Liver (tissue), 8 donors: ENCODE measurements at regions not wholly inside any gene's neighbourhood (a gene's known extent, or its start where the extent isn't known, plus 50 kb on each side); places are given as distances from the start of the nearest gene placed in this dataset.

ENCODE experiments used
- DNase-seq: peaks from one replicate; pipeline ENCODE4 v3.0.0-alpha.2; 2017; ENCODE audit warnings: low spot score
- H3K27ac ChIP-seq, 2 donors: one replicate each; pipeline ENCODE4 v1.7.0; 2013; ENCODE audit warnings: inconsistent platforms in 2 of 2, low read length in 2 of 2, control low read depth in 1 of 2, low read depth in 1 of 2, mild to moderate bottlenecking in 1 of 2
- H3K27me3 ChIP-seq, 4 donors: one replicate each; pipeline versions ENCODE4 v1.6.1 to v1.7.0; 2013; ENCODE audit warnings: low read length in 3 of 4, inconsistent platforms in 1 of 4, mild to moderate bottlenecking in 1 of 4, moderate library complexity in 1 of 4; ENCODE audit not compliant: control insufficient read depth in 4 of 4, insufficient read depth in 4 of 4
- H3K36me3 ChIP-seq, 4 donors: one replicate each; pipeline versions ENCODE4 v1.6.1 to v1.7.0; 2013; ENCODE audit warnings: low read length in 3 of 4, mild to moderate bottlenecking in 3 of 4, low read depth in 1 of 4, moderate library complexity in 1 of 4; ENCODE audit not compliant: control insufficient read depth in 4 of 4, insufficient read depth in 3 of 4
- H3K4me1 ChIP-seq, 4 donors: one replicate each; pipeline versions ENCODE4 v1.6.1 to v1.7.0; 2013; ENCODE audit warnings: low read length in 3 of 4, mild to moderate bottlenecking in 3 of 4, moderate library complexity in 1 of 4; ENCODE audit not compliant: control insufficient read depth in 4 of 4, insufficient read depth in 4 of 4
- H3K4me3 ChIP-seq, 3 donors: one replicate each; pipeline versions ENCODE4 v1.6.1 to v1.7.0; 2013; ENCODE audit warnings: low read length in 3 of 3, control low read depth in 1 of 3, low read depth in 1 of 3, mild to moderate bottlenecking in 1 of 3
- H3K9ac ChIP-seq, 2 donors: one replicate each; pipeline ENCODE4 v1.7.0; 2013; ENCODE audit warnings: low read length in 2 of 2, mild to moderate bottlenecking in 2 of 2, moderate library complexity in 2 of 2, control low read depth in 1 of 2, low read depth in 1 of 2
- H3K9me3 ChIP-seq, 4 donors: one replicate each; pipeline versions ENCODE4 v1.6.1 to v1.7.0; 2013; ENCODE audit warnings: low read length in 3 of 4; ENCODE audit not compliant: control insufficient read depth in 4 of 4
- EGR1 ChIP-seq, 2 donors: IDR thresholded peaks; 2 replicates each; pipeline ENCODE4 v1.6.1; 2016 to 2018; ENCODE audit warnings: antibody characterized with exemption in 2 of 2, low read depth in 2 of 2
- FOXA2 ChIP-seq: IDR thresholded peaks from 2 replicates; pipeline ENCODE4 v1.6.1; 2016; ENCODE audit warnings: antibody characterized with exemption
- GABPA ChIP-seq, 2 donors: IDR thresholded peaks in 1 of 2; conservative IDR thresholded peaks in 1 of 2; 2 replicates each; pipeline ENCODE4 v1.6.1; 2016; ENCODE audit warnings: antibody characterized with exemption in 2 of 2, mild to moderate bottlenecking in 1 of 2, moderate library complexity in 1 of 2
- HNF4A ChIP-seq, 2 donors: conservative IDR thresholded peaks; 2 replicates each; pipeline ENCODE4 v1.6.1; 2016; ENCODE audit warnings: antibody characterized with exemption in 2 of 2, mild to moderate bottlenecking in 2 of 2
- HNF4G ChIP-seq: IDR thresholded peaks from 2 replicates; pipeline ENCODE4 v1.6.1; 2016; ENCODE audit warnings: antibody characterized with exemption
- JUND ChIP-seq, 2 donors: IDR thresholded peaks; 2 replicates each; pipeline ENCODE4 v1.6.1; 2016; ENCODE audit warnings: antibody characterized with exemption in 2 of 2
- NR2F2 ChIP-seq: IDR thresholded peaks from 2 replicates; pipeline ENCODE4 v1.6.1; 2016; ENCODE audit warnings: antibody characterized with exemption
- RXRA ChIP-seq, 2 donors: IDR thresholded peaks; 2 replicates each; pipeline ENCODE4 v1.6.1; 2017 to 2018; ENCODE audit warnings: antibody characterized with exemption in 2 of 2, mild to moderate bottlenecking in 1 of 2
- SP1 ChIP-seq: IDR thresholded peaks from 2 replicates; pipeline ENCODE4 v1.6.1; 2018; ENCODE audit warnings: antibody characterized with exemption, mild to moderate bottlenecking
- WGBS: extraction: QIAGEN DNeasy Blood & Tissue Kit; methylation state at CpG from one replicate; pipeline ENCODE4 v1.1.7; 2013; 5-methylcytosine and 5-hydroxymethylcytosine counted together
- TF ChIP-seq, protein P1 (sequence below): fragments of 150-350 bp; IDR thresholded peaks from 2 replicates; pipeline ENCODE4 v1.5.1; 2017; ENCODE audit warnings: improper control_type of control experiment, low read depth, low read length; ENCODE audit not compliant: missing input control
- TF ChIP-seq, protein P2 (sequence below): IDR thresholded peaks from 2 replicates; pipeline ENCODE4 v1.6.1; 2016; ENCODE audit warnings: antibody characterized with exemption
- TF ChIP-seq, protein P3 (sequence below): IDR thresholded peaks from 2 replicates; pipeline ENCODE4 v1.6.1; 2016; ENCODE audit warnings: antibody characterized with exemption
- donor health status: healthy.
- donor health status: healthy.
- donor health status: healthy.
- donor health status: healthy.
- donor health status: healthy.

DNA sequence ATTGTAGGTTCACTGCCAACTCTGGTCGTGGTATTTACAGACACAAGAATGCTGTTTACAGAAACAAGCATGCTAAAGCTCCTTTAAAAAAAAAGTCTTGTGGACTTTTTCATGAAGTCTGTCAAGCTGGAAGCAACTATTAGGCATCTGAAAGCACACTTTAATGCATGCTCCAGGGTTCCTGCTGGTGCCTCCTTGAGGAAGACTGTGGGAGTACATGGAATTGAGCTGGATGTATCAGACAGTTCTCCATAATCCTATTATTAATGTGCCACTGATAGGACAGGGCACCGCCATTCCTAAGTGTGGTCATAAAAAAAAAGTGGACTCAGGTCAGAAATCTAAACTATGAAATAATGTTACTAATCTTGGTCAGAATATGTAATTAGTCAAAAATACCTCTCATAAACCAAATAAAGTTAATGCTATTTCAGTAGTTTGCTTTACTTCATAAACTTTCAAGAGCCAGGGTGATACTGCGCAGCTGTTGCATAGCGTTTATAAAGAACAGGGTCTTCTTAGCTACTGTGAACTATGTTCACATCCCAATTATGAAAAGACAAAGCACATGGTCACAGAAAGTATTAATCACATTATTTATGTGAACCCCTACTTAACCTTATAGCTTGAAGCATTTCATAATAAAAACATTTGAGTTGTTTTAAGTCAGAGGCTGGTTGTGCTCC lies 390.8 kb upstream of the PTGER4 start (continued):
- TF ChIP-seq, protein P1, sequence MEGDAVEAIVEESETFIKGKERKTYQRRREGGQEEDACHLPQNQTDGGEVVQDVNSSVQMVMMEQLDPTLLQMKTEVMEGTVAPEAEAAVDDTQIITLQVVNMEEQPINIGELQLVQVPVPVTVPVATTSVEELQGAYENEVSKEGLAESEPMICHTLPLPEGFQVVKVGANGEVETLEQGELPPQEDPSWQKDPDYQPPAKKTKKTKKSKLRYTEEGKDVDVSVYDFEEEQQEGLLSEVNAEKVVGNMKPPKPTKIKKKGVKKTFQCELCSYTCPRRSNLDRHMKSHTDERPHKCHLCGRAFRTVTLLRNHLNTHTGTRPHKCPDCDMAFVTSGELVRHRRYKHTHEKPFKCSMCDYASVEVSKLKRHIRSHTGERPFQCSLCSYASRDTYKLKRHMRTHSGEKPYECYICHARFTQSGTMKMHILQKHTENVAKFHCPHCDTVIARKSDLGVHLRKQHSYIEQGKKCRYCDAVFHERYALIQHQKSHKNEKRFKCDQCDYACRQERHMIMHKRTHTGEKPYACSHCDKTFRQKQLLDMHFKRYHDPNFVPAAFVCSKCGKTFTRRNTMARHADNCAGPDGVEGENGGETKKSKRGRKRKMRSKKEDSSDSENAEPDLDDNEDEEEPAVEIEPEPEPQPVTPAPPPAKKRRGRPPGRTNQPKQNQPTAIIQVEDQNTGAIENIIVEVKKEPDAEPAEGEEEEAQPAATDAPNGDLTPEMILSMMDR, result no peak
- no peak for TF ChIP-seq RXRA (IDR thresholded peaks at IDR 0.05)

DNA sequence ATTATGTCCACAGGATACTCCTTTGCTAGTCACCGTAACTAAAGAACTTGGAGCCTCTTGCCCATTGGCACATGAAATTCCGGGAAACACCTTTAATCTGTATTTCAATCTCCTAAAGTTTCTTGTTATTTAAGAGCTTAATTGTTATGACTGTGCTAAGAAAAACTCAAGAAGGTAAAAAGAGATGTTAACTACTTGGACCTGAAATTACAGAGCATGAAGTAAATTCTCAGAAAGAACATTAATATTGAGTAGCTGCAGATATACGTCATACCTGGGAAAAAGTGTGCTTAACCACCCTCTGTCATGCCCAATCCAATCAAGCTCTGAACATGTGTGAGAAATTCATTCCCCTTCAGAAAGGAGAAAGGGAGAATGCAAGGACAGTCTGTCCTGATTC lies 394.9 kb upstream of the PTGER4 start:
- no peak overlapping the region for H3K9ac ChIP-seq
- no peak for TF ChIP-seq HNF4G
- no peak for TF ChIP-seq HNF4A (conservative IDR thresholded peaks at IDR 0.05)
- TF ChIP-seq JUND (IDR thresholded peaks at IDR 0.05), result no peak
- TF ChIP-seq EGR1 (IDR thresholded peaks at IDR 0.05; ENCODE audit: low read depth in 2 of 2), result no peak
- no peak for TF ChIP-seq RXRA (IDR thresholded peaks at IDR 0.05)
- TF ChIP-seq, protein P2, sequence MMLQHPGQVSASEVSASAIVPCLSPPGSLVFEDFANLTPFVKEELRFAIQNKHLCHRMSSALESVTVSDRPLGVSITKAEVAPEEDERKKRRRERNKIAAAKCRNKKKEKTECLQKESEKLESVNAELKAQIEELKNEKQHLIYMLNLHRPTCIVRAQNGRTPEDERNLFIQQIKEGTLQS, result no peak
- no peaks in the 10 kb centered on the region for H3K9me3 ChIP-seq
- 75% methylated on average over 3 of the region's 3 CpGs for WGBS
- H3K36me3 ChIP-seq, result no peaks in the 10 kb centered on the region
- no peak overlapping the region for H3K27ac ChIP-seq
- H3K4me1 ChIP-seq, result no peaks in the 10 kb centered on the region
- no peak overlapping the region for H3K4me3 ChIP-seq
- DNase-seq, result no peak
- H3K27me3 ChIP-seq, result no peaks in the 10 kb centered on the region

DNA sequence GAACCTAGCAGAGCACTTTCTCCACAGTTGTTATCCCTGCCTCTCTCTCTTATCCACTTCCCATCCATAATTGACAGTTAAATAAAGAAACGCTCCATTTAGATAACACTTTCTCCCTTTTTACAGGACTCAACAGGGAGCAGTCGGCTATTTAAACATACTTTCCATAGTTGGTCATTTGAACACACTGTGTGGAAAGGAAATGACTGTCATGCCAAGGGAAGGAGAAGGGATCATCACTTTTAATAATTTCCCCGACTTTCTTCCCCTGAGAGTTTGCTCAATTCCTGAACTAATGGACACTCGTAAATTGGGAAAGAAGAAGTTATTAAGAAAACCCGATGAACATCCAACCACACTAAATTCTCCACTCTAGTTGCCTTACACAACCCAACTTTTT lies 400.8 kb upstream of the PTGER4 start:
- 75% methylated on average over 5 of the region's 5 CpGs for WGBS
- no peaks in the 10 kb centered on the region for H3K9me3 ChIP-seq
- H3K27me3 ChIP-seq, result no peaks in the 10 kb centered on the region
- no peak for TF ChIP-seq RXRA (IDR thresholded peaks at IDR 0.05)
- H3K9ac ChIP-seq, result no peak overlapping the region
- no peaks in the 10 kb centered on the region for H3K36me3 ChIP-seq
- no peaks in the 10 kb centered on the region for H3K4me1 ChIP-seq
- DNase-seq, result no peak
- no peak overlapping the region for H3K27ac ChIP-seq
- no peak overlapping the region for H3K4me3 ChIP-seq

DNA sequence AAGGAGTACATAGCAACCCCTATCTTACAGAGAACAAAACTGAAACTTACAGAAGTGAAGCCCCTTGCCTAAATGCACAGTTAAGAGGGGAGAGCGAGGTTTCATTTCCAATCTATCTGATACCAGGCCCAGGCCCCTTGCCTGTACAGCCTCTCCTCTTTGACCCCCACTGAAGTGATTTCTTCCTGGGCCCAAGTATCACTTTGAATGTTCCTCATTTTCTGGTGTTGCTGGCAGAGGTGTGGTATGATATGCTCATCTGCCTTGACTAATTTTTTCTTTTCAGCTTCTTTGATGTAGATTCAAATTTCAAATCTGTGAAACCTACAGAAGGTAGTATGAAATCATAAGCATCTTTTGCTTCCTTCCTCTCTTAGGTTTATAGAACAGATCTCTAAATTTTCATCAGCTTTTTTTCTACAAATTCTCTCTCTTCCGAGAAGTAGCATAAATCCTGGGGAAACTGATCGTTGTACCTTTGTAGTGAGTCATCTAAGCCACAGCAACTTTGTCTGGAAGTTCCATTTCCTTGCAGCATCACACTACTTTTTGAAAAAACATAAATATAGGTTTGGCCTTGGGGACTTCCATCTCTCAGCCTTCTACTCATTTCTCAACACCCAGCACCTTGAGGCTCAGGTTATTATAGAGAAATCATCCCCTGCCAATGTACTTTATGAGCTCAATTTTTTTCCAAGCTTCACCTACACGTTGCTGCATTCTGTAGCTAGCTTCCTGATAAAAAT lies 402.4 kb upstream of the PTGER4 start:
- H3K27ac ChIP-seq, result no peak overlapping the region

More for the DNA sequence above, 402.4 kb upstream of the PTGER4 start:
- no peaks in the 10 kb centered on the region for H3K36me3 ChIP-seq
- no peak overlapping the region for H3K4me3 ChIP-seq
- TF ChIP-seq, protein P3, sequence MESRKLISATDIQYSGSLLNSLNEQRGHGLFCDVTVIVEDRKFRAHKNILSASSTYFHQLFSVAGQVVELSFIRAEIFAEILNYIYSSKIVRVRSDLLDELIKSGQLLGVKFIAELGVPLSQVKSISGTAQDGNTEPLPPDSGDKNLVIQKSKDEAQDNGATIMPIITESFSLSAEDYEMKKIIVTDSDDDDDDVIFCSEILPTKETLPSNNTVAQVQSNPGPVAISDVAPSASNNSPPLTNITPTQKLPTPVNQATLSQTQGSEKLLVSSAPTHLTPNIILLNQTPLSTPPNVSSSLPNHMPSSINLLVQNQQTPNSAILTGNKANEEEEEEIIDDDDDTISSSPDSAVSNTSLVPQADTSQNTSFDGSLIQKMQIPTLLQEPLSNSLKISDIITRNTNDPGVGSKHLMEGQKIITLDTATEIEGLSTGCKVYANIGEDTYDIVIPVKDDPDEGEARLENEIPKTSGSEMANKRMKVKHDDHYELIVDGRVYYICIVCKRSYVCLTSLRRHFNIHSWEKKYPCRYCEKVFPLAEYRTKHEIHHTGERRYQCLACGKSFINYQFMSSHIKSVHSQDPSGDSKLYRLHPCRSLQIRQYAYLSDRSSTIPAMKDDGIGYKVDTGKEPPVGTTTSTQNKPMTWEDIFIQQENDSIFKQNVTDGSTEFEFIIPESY, result no peak
- TF ChIP-seq SP1 (no peak), NR2F2 (no peak), EGR1 (IDR thresholded peaks at IDR 0.05; ENCODE audit: low read depth in 2 of 2) (no peak), GABPA (IDR thresholded peaks at IDR 0.05 in 1 of 2, conservative IDR thresholded peaks at IDR 0.05 in 1 of 2) (no peak), FOXA2 (no peak)
- no peak for DNase-seq
- 79% methylated on average over 4 of the region's 4 CpGs for WGBS
- no peak overlapping the region for H3K9ac ChIP-seq
- no peaks in the 10 kb centered on the region for H3K4me1 ChIP-seq
- no peaks in the 10 kb centered on the region for H3K27me3 ChIP-seq
- H3K9me3 ChIP-seq, result no peaks in the 10 kb centered on the region
